ENCODE measurements at regions not wholly inside any gene's neighbourhood (a gene's known extent, or its start where the extent isn't known, plus 50 kb on each side); places are given as distances from the start of the nearest gene placed in this dataset.

DNA sequence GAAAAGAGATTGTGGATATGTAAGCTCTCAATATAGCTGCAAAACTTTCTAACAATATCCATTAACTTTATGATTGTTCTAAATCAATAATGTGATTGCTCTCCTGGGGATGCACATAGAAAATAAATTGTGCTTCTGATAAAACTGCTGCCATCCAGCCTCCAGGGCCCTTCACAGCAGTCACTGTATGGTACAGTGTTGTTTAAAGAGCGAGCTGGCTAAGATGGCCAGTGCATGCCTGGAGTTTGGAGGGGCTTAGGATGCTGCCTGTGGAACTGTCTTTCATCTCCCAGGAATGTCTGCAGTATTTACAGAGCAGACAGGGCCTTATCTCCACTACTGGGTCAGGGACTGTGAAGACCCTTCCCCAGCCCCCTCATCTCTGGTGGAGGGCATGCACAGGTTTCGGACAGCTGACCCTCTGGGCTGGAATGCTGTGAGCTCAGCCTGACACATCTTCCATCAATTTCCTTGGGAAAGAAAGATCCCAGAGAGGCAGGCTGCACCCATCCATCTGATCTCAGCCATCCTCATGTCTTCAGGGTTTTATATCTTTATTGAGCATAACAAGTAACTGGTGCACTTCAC, 137.0 kb downstream of the PLPP3 start:
- no peak for DNase-seq

GRCh38 chr1:56441601-56442000, 137.8 kb downstream of the PLPP3 start:
- no peak for DNase-seq

DNA sequence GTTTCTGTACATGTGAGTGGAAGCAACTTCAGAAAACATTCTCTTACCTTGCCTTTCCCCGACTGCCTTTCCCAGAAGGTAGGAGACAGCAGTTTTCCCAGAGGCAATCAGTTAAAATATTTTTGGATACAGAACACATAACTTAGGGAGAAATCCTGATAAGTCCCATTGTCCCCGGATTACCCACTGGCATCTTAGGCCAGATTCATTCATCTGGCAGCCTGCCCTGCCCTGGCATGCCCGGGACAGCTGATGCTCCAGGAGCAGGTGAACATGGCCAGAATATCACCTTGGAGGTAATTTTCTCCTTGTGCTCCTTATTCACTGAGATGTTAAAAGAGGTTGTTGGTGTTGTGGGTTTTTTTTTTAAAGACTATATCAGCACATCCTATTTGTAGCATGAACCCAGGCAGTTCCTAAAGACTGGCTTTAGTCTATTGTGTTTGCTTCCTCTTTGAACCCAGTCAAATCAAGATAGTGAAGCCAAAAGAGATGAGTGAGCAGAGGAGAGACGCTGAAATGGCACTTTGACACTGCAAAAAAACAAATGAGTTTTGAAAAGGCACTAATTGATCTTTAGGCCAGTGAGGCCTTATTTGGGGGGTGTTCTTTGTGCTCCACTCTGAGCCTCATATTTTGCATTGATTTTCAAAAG, 139.6 kb downstream of the PLPP3 start:
- DNase-seq, result peak; percentile 26

DNA sequence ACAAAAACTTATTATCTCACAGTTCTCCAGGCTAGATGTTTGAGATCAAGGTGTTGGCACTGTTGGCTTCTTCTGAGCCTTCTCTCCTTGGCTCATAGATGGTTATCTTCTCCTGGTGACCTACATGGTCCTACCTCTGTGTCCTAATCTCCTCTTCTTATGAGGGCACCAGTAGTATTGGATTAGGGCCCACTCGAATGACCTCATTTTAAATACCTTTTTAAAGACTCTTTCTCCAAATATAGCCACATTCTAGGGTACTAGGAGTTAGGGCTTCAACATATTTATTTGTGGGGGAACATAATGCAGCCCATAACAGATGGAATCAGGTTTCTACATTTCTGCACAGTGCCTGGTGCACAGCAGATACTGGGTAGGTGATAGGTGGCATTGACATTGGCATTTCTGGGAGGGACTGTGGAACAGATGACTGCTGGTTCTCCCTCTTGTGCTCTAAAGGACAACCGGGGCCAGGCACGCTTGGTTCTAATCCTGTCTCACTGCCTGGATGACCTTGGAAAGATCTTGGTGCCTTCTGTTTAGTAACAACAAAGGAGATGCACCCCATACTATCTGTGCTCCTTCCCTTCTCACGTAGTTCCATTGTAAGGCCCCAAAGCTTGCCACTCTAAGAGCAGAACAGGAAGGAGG, 140.3 kb downstream of the PLPP3 start:
- no peak for DNase-seq

GRCh38 chr1:56437959-56438358, 141.4 kb downstream of the PLPP3 start:
- DNase-seq, result no peak

DNA sequence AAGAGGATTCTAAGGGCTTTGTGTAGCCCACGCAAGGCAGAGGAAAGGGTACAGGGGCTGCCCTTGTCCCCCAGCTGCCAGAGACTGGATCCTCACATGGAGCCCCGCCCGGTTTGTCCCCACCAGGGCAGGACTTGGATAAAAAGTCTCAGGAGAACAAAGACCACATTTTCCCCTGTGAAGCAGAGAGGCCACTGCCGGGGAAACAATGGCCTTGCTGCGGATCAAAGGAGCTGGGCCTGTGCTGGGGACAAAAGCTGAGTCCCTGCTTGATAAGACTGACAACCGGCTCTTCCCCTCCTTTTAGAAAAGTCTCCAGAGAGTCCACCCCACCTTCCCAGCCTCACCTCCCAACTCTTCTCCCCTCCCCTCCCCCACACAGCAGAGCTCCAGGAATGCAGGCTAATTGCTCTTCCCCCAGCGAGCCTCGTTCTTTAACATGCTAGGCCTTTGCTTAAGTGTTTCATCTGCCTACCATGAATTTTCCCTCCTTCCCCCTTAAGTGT, 142.4 kb downstream of the PLPP3 start:
- DNase-seq, result no peak

DNA sequence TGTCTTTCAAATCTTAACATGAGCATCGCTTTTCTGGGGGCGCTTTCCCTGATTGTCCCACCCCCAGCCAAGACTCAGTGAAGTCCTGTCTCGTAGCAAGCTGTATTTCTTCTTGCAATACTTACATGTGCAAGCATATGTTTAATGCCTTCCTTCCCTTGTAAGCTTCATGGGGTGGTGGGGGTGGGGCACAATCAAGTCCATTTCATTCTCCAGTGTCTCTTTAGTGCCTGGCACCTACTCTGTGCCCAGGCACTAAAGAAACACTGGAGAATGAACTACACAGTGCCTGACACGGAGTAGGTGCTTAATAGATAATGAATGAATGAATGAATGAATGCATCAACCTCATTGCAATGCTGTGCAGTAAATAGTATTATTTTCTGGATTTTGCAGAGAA, 143.1 kb downstream of the PLPP3 start:
- no peak for DNase-seq

- no peak for DNase-seq
Measured at GRCh38 chr1:56435434-56436262, 143.7 kb downstream of the PLPP3 start.

- no peak for DNase-seq
Measured at GRCh38 chr1:56434740-56435139, 144.6 kb downstream of the PLPP3 start.

DNA sequence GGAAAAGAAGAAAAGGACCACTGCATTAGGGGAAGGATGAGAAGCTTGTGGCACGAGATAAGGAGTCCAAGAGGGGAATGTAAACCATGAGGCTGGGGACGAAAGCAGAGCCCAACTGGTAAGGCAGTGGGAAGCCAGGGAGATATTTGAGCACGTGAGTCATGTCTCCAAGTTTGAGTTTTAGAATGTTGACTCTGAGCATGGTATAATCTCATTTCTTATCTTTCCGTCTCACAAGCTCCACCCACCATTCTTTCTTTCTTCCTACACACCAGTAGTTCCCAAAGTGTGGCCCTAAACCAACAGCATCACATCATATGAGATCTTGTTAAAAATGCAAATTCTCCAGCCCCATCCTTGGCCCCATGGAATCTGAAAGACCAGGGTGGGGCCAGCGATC, 145.3 kb downstream of the PLPP3 start:
- DNase-seq, result no peak

DNA sequence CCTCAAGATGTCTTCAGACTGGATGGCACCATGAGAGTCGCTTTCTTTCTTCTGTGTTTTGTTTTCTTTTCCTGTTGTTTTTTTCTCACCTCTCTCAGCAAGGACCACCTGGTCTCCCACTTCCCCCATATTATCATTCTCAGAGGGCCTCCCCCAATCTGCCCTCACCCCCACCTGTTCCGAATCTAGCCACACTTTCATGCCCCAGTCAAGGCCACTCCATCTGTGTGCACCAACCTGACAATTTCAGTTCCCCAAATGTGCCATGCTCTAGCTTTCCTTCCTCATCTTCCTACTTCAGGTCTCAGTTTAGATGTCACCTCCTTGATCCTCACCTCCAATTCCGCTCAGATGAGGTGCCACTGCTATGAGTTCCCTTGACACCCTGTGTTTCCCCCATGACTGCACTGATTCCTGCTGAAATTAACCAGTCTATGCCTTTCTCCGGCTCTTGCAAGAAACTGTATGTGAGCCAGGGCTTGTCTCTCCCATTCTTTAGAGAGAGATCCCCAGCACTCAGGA, 146.2 kb downstream of the PLPP3 start:
- DNase-seq, result no peak

GRCh38 chr1:56432166-56432971, 147.0 kb downstream of the PLPP3 start:
- DNase-seq, result no peak

GRCh38 chr1:56430141-56430839, 149.1 kb downstream of the PLPP3 start:
- no peak for DNase-seq

GRCh38 chr1:56429288-56429687, 150.1 kb downstream of the PLPP3 start:
- DNase-seq, result no peak

DNA sequence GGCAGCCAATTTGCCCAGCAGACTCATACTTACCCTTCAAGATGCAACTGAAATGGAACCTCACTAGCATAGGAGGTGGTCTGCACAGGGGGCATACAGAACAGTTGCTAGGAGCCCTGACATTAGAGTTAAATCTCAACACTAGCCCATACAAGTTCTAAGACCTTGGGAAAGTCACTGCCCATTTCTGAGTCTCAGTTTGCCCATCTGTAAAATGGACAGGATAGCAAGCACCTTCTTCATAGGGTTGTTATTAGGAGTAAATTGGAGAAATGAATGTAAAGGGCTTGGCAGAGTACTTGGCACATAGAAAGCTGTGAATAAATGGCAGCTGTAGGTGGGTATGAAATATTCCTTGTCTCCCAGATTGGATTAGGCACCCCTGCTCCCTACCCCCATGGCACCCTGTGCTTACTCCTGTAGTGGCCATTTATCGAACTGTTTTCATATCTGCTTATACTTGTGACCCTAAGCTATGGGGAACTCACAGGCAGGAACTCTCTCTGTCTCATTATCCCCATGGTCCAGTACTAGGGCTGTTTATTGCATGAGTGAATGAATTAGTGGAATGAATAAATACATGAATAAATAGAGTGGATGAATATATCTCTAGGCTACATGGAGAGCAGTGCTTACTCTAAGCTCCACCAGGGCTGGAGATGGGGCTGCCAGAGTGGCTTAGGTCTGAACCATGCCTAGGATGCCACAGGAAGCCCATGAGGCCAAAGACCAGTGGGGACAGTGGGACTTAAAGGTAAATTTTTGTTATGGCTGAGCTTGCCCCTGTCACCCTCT, 152.6 kb downstream of the PLPP3 start:
- no peak for DNase-seq

DNA sequence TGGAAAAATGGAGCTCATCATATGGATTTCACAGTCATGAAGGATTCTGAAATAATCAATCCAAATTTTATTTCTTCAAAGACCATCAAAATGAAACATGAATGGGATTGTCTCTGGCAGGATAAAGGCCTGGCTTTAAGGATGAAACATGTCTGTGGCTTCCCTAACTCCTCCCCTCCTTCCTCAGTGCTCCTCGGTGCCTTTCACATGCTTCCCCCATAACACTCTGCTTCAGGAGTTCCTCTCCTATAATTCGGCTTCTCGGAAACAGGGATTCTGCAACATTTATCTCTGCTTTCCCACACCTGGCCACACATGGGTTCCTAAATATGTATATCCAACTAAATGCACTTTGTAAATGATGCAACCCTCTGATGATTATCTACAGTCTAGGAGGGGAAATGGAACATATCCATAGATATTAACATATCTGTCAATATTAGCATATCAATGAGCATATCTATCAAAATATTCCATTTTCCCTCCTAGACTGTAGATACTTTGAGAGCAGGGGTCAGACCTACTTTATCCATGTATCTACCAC, 153.8 kb downstream of the PLPP3 start:
- no peak for DNase-seq

- DNase-seq, result no peak
Measured at GRCh38 chr1:56424744-56425493, 154.4 kb downstream of the PLPP3 start.

DNA sequence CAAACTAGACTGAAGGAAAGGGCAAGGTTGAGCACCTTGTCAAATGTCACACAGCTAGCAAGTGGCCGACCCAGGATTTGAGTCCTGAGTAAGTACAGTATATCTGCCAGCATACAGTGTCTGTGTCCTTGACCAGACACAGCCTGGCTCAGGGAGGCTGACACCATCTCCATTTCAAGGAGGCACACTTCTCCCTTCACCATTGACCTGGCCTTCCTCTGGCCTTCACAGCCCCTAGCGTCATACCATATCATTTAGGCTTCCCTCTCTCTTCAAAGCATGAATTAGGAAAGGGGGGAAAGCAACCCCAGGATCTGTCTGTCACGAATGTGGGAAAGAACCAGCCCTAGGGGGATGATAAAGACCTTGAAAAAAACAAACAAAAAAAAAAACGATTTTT, 155.6 kb downstream of the PLPP3 start:
- DNase-seq, result no peak

GRCh38 chr1:56418151-56418631, 161.2 kb downstream of the PLPP3 start:
- DNase-seq, result no peak

DNA sequence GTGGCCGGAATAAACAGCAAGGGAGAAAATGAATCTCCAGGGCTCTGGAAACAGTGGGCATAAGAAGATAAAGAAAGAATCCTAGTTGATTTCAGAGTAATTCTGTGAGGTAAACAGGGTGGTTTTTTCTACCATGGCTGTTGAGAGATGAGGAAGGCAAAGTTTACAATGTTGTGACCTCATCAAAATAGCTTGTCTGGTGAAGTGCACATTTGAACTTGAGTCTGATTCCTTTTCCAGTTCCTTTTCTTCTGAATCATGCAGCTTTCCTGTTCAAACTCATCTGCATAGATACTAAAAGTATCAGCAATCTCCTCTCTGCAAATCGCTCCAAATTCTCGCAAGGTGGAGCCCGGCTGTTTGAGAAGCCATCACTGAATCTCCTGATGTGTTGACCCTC, 161.7 kb downstream of the PLPP3 start:
- DNase-seq, result no peak
